ENCODE measurements at regions not wholly inside any gene's neighbourhood (a gene's known extent, or its start where the extent isn't known, plus 50 kb on each side); places are given as distances from the start of the nearest gene placed in this dataset.
"Not testable (repeated sequence)": the region's sequence is repeated elsewhere in the genome, so short reads cannot be mapped to it uniquely, and the experiment has no call there.

DNA sequence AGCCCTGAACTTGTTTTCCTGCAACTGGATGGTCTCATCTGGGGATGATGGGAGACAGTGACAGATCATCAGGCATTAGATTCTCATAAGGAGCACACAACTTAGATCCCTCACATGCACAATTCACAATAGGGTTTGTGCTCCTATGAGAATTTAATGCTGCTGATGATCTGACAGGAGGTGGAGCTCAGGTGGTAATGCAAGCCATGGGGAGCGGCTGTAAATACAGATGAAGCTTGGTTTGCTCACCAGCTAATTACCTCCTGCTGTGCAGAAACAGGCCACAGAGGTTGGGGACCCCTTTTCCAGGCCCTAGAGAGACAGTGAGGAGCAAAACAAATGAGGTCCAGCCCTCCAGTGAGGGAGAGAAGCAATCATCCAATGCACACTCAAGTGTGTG lies 168.6 kb downstream of the RGS9 start:
- no peak for DNase-seq (ENCODE audit: low spot score)

- no peak for DNase-seq (ENCODE audit: low spot score)
Observed at GRCh38 chr17:65305116-65305515, 167.9 kb downstream of the RGS9 start.

- DNase-seq (ENCODE audit: low spot score), result not testable (repeated sequence)
Observed at GRCh38 chr17:65301882-65302281, 164.7 kb downstream of the RGS9 start.

GRCh38 chr17:65301184-65301583 lies 164.0 kb downstream of the RGS9 start:
- no peak for DNase-seq (ENCODE audit: low spot score)

DNA sequence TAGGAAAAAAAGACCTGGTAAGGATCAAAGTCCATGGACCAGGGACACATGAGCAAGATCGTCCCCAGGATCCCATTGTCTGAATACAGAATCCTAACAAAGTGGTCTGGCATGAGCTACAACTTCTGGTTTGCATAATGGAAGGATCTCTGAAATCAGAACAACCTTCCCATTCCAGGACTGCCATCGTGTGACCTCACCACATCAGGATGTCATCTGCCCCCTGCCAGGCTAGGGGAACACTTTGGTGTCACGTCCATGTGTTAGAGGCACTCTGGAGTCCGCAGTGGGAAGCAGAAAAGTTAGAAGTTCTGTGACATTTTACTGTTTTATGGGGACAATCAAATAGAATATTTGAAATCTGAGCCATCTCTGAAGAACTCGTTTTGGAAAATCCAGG lies 160.7 kb downstream of the RGS9 start:
- DNase-seq (ENCODE audit: low spot score), result no peak

GRCh38 chr17:65297384-65297783 lies 160.2 kb downstream of the RGS9 start:
- DNase-seq (ENCODE audit: low spot score), result no peak

DNA sequence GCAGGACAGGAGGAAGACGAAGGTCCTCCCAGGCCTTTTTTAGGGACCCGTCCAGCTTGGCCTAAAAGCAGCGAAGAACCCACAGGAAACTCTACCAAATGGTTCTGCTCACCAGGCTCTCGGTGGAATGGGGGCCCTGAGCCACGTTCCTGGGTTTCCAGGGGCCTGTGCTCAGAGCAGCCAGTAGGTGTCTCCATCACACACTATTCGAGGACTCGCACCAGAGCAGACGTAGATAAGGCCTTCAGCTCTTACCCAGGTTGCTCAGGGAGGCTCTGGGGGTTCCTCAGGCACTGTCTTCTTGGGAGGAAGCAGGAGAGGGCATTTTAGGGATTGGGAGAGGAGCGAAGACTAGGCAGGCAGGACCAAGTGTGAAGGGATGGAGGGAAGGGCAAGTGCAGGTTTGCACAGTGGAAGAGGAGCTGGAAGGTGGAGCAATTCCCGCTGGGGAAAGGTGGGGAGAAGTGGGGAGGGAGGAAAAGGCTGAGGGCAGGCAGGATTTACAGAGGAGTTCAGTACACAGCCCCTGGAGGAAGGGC lies 157.1 kb downstream of the RGS9 start:
- peak; percentile 67 for DNase-seq (ENCODE audit: low spot score)

GRCh38 chr17:65293584-65294180 lies 156.5 kb downstream of the RGS9 start:
- DNase-seq (ENCODE audit: low spot score), result no peak

- DNase-seq (ENCODE audit: low spot score), result no peak
Observed at GRCh38 chr17:65292430-65292829, 155.3 kb downstream of the RGS9 start.

DNA sequence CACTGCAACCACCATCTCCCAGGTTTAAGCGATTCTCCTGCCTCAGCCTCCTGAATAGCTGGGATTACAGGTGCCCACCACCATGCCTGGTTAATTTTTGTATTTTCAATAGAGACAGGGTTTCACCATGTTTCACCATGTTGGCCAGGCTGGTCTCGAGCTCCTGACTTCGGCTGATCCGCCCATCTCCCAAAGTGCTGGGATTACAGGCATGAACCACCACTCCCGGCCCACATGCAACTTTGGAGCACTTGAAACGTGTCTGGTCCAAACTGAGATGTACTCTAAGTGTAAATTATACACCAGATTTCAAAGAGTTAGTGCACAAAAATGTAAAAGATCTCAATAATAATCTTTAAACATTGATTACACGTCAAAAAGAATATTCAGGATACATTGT lies 154.1 kb downstream of the RGS9 start:
- not testable (repeated sequence) for DNase-seq (ENCODE audit: low spot score)

- no peak for DNase-seq (ENCODE audit: low spot score)
Observed at GRCh38 chr17:65290616-65291015, 153.4 kb downstream of the RGS9 start.

- DNase-seq (ENCODE audit: low spot score), result no peak
Observed at GRCh38 chr17:65290056-65290455, 152.9 kb downstream of the RGS9 start.

DNA sequence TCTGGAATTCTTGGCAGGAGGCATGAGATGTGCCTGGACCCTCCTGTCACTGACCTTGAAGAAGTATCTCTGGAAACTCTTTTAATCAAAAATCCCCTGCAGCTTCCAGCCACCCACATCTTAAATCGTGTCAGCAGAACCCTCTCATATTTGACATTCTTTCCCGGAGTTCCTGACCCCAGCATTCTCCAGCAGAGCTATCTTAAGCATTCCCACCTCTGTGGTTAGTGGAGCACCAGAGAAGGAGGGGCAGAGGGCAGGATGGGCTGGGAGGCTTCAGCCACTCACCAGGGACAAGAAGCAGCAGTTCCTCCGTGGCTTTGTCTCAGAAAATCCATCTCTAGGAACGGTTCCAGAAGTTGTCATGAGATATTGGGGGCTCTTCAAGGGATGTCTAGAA lies 149.9 kb downstream of the RGS9 start:
- no peak for DNase-seq (ENCODE audit: low spot score)

GRCh38 chr17:65283704-65284103 lies 146.5 kb downstream of the RGS9 start:
- DNase-seq (ENCODE audit: low spot score), result no peak

GRCh38 chr17:65279456-65279855 lies 142.3 kb downstream of the RGS9 start:
- DNase-seq (ENCODE audit: low spot score), result no peak

DNA sequence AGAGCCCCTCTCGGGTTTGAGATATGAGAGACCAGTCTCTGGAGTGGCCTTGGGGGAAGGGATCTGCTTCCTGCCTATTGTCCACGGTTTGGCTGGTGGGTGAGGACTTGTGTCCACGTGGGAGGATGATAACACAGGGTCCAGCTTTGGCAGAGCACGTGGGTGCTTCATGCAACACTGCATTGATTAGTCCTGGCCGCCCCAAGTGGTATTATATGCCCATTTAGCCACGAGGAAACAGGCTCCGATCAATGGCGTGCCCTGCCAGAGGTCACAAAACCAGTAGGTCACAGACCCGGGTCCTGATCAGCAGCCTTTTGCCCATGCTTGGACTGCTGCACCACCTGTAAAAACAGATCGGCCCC lies 141.6 kb downstream of the RGS9 start:
- DNase-seq (ENCODE audit: low spot score), result no peak

- DNase-seq (ENCODE audit: low spot score), result peak; percentile 16
Observed at GRCh38 chr17:65278050-65278819, 141.1 kb downstream of the RGS9 start.

GRCh38 chr17:65277576-65277975 lies 140.4 kb downstream of the RGS9 start:
- DNase-seq (ENCODE audit: low spot score), result no peak

Data from germinal center (tissue), 1 donor.